ENCODE measurements at regions not wholly inside any gene's neighbourhood (a gene's known extent, or its start where the extent isn't known, plus 50 kb on each side); places are given as distances from the start of the nearest gene placed in this dataset.

GRCh38 chr1:234670967-234671626 is 61.1 kb upstream of the IRF2BP2 start:
- TF ChIP-seq ZNF488 (tag by site-specific recombination; IDR thresholded peaks at IDR 0.05) (no peak), ZNF280D (tag by site-specific recombination; IDR thresholded peaks at IDR 0.05) (no peak), TRIM28 (IDR thresholded peaks at IDR 0.05; ENCODE audit: borderline replicate concordance, low read length) (peak; percentile 81; the same call in 1 of the 2 replicates), ZNF777 (tag by site-specific recombination; IDR thresholded peaks at IDR 0.05; ENCODE audit: borderline replicate concordance) (no peak), CTCF (tag by site-specific recombination; IDR thresholded peaks at IDR 0.05) (no peak), REPIN1 (tag by site-specific recombination; IDR thresholded peaks at IDR 0.05; ENCODE audit: low read depth) (no peak), ZNF202 (tag by site-specific recombination; IDR thresholded peaks at IDR 0.05; ENCODE audit: borderline replicate concordance) (no peak)

Measured in HEK293 (cell line).